Karpas-422 (cell line): ENCODE measurements at regions not wholly inside any gene's neighbourhood (a gene's known extent, or its start where the extent isn't known, plus 50 kb on each side); places are given as distances from the start of the nearest gene placed in this dataset.
"Not testable (repeated sequence)": the region's sequence is repeated elsewhere in the genome, so short reads cannot be mapped to it uniquely, and the experiment has no call there.

Experiments
- DNase-seq: peaks from one replicate; pipeline ENCODE4 v3.0.0-alpha.2; 2015
- H2AFZ ChIP-seq: fragments of 200-600 bp; sonication (generic); 2 replicates; pipeline ENCODE4 v1.6.1; 2014; ENCODE audit warnings: antibody characterized with exemption, low read length, mixed read lengths
- H3K27ac ChIP-seq: fragments of 200-600 bp; sonication (generic); 2 replicates; pipeline ENCODE4 v1.5.1; 2014; ENCODE audit warnings: mild to moderate bottlenecking, low read length, moderate library complexity
- H3K27me3 ChIP-seq: fragments of 200-600 bp; sonication (generic); 2 replicates; pipeline ENCODE4 v1.6.1; 2014; ENCODE audit warnings: low read length, mixed read lengths
- H3K36me3 ChIP-seq: fragments of 200-600 bp; sonication (generic); 2 replicates; pipeline ENCODE4 v1.6.1; 2014; ENCODE audit warnings: low read length, mixed read lengths; ENCODE audit not compliant: insufficient read depth
- H3K4me1 ChIP-seq: fragments of 200-600 bp; sonication (generic); 2 replicates; pipeline ENCODE4 v1.6.1; 2014; ENCODE audit warnings: mild to moderate bottlenecking, low read length, mixed read lengths
- H3K4me2 ChIP-seq: fragments of 200-600 bp; sonication (generic); 2 replicates; pipeline ENCODE4 v1.6.1; 2014; ENCODE audit warnings: low read length, low read depth, mild to moderate bottlenecking; ENCODE audit not compliant: poor library complexity, severe bottlenecking
- H3K4me3 ChIP-seq: fragments of 200-600 bp; sonication (generic); 2 replicates; pipeline ENCODE4 v1.5.1; 2014; ENCODE audit warnings: mild to moderate bottlenecking, antibody characterized with exemption, low read length, mixed read lengths
- H3K79me2 ChIP-seq: fragments of 200-600 bp; sonication (generic); 2 replicates; pipeline ENCODE4 v1.6.1; 2014; ENCODE audit warnings: mild to moderate bottlenecking, low read length, mixed read lengths
- H3K9ac ChIP-seq: fragments of 200-600 bp; sonication (generic); 2 replicates; pipeline ENCODE4 v1.6.0; 2014; ENCODE audit warnings: low read length
- H3K9me2 ChIP-seq: fragments of 200-600 bp; sonication (generic), shearing (Covaris generic); replicated peaks from 2 replicates; pipeline ENCODE4 v1.6.0; 2014; ENCODE audit warnings: mild to moderate bottlenecking, low read length, moderate library complexity; ENCODE audit not compliant: insufficient read depth
- H3K9me3 ChIP-seq: fragments of 300-700, 200-600 bp; sonication (generic); 2 replicates; pipeline ENCODE4 v1.6.1; 2014; ENCODE audit warnings: low read length, mixed read lengths
- H4K20me1 ChIP-seq: fragments of 200-600 bp; sonication (generic); 2 replicates; pipeline ENCODE4 v1.6.1; 2014; ENCODE audit warnings: mild to moderate bottlenecking, antibody characterized with exemption, low read length, low read depth; ENCODE audit not compliant: insufficient read depth

DNA sequence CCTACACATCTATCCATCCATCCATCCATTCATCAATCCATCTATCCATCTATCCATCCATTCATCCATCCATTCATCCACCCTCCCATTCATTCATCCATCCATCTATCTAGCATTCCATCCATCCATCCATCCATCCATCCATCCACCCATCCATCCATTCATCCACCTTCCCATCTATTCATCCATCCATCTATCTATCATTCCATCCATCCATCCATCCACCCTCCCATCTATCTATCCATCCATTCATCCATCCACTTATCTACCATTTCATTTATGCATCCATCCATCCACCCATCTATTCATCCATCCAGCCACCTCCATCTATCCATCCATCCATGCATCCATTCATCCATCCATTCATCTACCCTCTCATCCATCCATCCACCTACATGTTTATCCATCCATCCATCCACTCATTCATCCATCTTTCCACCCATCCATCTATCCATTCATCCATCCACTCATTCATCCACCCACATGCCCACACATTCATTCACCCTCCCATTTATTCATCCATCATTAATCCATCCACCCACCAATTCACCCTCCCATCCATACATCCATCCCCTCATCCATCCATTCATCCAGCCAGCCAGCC is 258.5 kb downstream of the CRLF2 start:
- no peaks in the 10 kb centered on the region for H3K27me3 ChIP-seq
- no peaks in the 10 kb centered on the region for H3K36me3 ChIP-seq
- no peaks in the 10 kb centered on the region for H3K9me2 ChIP-seq
- no peak overlapping the region for H3K9ac ChIP-seq
- H3K27ac ChIP-seq, result no peak overlapping the region
- H2AFZ ChIP-seq, result no peak overlapping the region
- no peak overlapping the region for H3K4me2 ChIP-seq
- H3K9me3 ChIP-seq, result no peaks in the 10 kb centered on the region; the same call in 1 of the 2 replicates
- H3K4me3 ChIP-seq, result no peak overlapping the region
- H4K20me1 ChIP-seq, result no peaks in the 10 kb centered on the region
- no peaks in the 10 kb centered on the region for H3K4me1 ChIP-seq
- DNase-seq, result no peak
- no peaks in the 10 kb centered on the region for H3K79me2 ChIP-seq

DNA sequence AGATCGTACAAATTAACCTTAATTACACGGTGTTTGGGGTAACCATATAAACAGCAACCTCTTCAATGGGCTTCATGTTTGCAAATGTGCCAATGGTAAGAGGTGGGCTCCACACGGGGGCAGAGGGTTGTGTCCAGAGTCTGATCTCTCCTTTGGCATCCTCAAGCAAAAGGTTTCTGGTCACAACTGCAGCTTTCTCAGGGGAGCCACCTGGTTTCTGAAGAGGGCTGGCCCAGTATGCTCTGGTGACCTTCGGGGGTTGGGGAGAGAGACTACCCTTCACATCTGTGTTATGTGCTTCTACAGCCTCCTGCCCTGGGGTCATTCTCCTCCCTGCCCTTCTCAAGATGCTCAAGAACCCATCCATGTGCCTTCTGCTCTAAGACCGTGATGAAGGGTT is 259.6 kb downstream of the CRLF2 start:
- Histone ChIP-seq H2AFZ (no peak overlapping the region), H4K20me1 (no peaks in the 10 kb centered on the region), H3K9me3 (no peaks in the 10 kb centered on the region; the same call in 1 of the 2 replicates), H3K4me1 (no peaks in the 10 kb centered on the region), H3K27me3 (no peaks in the 10 kb centered on the region), H3K9ac (no peak overlapping the region), H3K79me2 (no peaks in the 10 kb centered on the region), H3K9me2 (no peaks in the 10 kb centered on the region), H3K36me3 (no peaks in the 10 kb centered on the region), H3K4me2 (no peak overlapping the region), H3K4me3 (no peak overlapping the region), H3K27ac (no peak overlapping the region)
- no peak for DNase-seq

DNA sequence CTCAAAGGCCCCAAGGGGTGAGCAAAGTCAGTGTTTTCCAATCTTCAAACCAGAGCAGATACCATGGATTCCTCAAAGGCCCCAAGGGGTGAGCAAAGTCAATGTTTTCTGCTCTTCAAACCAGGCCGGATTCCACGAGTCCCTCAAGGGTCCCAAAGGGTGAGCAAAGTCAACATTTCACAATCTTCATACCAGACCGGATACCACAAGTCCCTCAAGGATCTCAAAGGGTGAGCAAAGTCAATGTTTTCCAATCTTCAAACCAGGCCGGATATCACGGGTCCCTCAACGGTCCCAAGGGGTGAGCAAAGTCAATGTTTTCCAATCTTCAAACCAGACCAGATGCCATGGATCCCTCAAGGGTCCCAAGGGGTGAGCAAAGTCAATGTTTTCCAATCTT is 265.2 kb downstream of the CRLF2 start:
- not testable (repeated sequence) for H3K9me3 ChIP-seq, H3K27ac ChIP-seq, H4K20me1 ChIP-seq, H3K36me3 ChIP-seq, H3K79me2 ChIP-seq, DNase-seq, H3K27me3 ChIP-seq, H2AFZ ChIP-seq, H3K4me3 ChIP-seq, H3K9ac ChIP-seq, H3K9me2 ChIP-seq, H3K4me1 ChIP-seq, H3K4me2 ChIP-seq

DNA sequence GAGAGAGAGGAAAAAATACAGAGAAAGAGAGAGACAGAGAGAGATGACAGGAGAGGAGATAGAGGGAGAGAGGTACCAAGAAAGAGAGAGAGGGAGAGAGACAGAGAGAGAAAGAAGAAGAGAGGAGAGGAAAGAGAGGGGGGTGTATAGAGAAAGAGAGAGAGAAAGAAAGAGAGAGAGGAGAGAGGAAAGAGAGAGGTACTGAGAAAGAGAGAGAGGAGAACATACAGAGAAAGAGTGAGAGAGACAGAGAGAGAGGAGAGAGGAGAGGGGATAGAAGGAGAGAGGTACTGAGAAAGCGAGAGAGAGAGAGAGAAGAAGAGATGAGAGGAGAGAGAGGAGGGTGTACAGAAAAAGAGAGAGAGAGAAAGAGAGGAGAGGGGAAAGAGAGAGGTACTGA is 269.4 kb downstream of the CRLF2 start:
- H3K27ac ChIP-seq, result no peak overlapping the region
- no peak for DNase-seq
- no peaks in the 10 kb centered on the region for H4K20me1 ChIP-seq
- no peak overlapping the region for H3K4me2 ChIP-seq
- H3K9me2 ChIP-seq, result no peaks in the 10 kb centered on the region
- no peaks in the 10 kb centered on the region for H3K36me3 ChIP-seq
- no peaks in the 10 kb centered on the region for H3K79me2 ChIP-seq
- no peak overlapping the region for H2AFZ ChIP-seq
- H3K27me3 ChIP-seq, result no peaks in the 10 kb centered on the region
- no peaks in the 10 kb centered on the region for H3K9me3 ChIP-seq
- H3K4me3 ChIP-seq, result no peak overlapping the region
- no peak overlapping the region for H3K9ac ChIP-seq
- no peaks in the 10 kb centered on the region for H3K4me1 ChIP-seq

DNA sequence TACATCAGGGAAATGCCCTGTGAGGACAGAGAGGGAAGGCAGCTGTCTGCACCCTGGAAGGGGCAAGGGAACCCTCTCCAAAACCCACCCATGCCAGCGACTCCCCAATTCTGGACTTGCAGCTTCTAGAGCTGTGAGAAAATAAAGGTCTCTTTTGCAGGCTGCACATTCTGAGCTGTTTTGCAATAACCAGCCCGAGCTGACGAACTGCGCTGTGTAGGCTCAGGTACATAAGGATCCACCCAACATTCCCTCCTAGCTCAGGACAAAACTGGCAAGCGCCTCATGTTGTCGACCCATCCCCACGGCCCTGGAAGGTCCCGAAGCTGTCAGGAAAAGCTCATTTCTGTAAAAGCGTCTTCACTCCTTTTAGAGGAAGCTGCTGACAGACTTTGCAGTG is 271.8 kb downstream of the CRLF2 start:
- Histone ChIP-seq H4K20me1 (no peaks in the 10 kb centered on the region), H3K9ac (no peak overlapping the region), H3K9me3 (no peaks in the 10 kb centered on the region), H3K36me3 (no peaks in the 10 kb centered on the region), H3K27me3 (no peaks in the 10 kb centered on the region), H3K4me2 (no peak overlapping the region), H3K27ac (no peak overlapping the region), H3K79me2 (no peaks in the 10 kb centered on the region), H2AFZ (no peak overlapping the region), H3K4me1 (no peaks in the 10 kb centered on the region), H3K4me3 (no peak overlapping the region), H3K9me2 (no peaks in the 10 kb centered on the region)
- no peak for DNase-seq

DNA sequence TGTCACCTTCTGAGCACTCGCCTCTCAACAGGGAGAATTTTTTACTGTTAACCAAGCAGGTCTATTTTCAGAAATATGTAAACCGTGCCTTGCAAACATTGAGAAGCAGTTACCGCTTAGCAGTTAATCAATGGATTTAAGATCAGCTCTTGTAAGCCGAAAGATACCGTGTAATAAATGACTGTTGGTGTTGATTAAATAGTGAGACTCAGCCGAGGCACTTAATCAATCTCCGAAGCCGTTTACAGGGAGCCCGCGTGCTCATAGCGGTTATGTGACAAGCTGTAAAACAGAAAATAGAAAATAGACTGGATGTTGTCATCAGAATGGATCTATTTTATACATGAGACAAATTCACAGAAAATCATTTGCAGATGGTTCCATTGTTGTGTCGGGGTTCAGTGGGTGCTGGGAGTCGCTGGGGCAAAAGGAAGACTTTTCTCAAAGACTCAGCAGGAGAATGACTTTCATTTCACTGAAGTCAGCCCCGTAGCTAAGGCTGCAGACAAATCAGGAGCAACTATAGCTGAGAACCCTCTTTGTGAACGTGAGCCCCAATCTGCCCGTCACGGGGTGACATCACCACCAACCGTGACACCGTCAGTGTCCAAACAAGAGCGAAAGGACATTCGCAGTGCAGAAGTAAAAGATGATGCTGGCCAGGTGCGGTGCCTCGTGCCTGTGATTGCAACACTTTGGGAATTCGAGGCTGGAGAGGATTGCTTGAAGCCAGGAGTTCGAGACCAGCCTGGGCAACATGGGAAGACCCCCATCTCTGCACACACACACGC is 275.3 kb downstream of the CRLF2 start:
- DNase-seq, result no peak
- H4K20me1 ChIP-seq, result no peaks in the 10 kb centered on the region

DNA sequence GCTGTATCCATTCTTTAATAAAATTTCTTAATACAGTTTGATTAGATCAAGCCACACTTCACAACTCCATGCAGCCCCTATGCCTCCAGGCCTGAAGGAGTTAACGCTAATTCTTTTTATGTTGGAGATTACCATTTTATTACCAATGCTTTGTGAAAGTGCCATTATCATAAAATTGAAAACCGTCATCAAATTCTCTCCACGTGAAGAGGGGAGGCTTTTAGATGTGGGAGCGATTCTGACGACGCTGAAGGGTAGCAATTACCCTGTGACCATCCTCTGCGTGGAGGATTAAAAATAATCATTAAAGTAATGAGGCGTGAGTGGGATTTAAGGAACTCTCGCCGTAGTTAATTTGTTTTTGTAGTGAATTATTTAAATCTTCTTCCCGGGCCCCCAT is 278.8 kb downstream of the CRLF2 start:
- Histone ChIP-seq H3K4me2 (no peak overlapping the region), H3K36me3 (no peaks in the 10 kb centered on the region), H3K27ac (no peak overlapping the region), H3K79me2 (no peaks in the 10 kb centered on the region), H3K27me3 (no peaks in the 10 kb centered on the region), H3K9me3 (no peaks in the 10 kb centered on the region), H3K4me1 (no peaks in the 10 kb centered on the region), H4K20me1 (no peaks in the 10 kb centered on the region), H3K4me3 (no peak overlapping the region), H3K9ac (no peak overlapping the region), H2AFZ (no peak overlapping the region), H3K9me2 (no peaks in the 10 kb centered on the region)
- no peak for DNase-seq

More for the DNA sequence above, 275.3 kb downstream of the CRLF2 start:
- no peaks in the 10 kb centered on the region for H3K27me3 ChIP-seq
- no peaks in the 10 kb centered on the region for H3K9me3 ChIP-seq
- no peak overlapping the region for H3K9ac ChIP-seq
- no peak overlapping the region for H3K27ac ChIP-seq
- H3K79me2 ChIP-seq, result no peaks in the 10 kb centered on the region
- no peaks in the 10 kb centered on the region for H3K36me3 ChIP-seq
- no peak overlapping the region for H2AFZ ChIP-seq
- no peaks in the 10 kb centered on the region for H3K9me2 ChIP-seq
- H3K4me3 ChIP-seq, result no peak overlapping the region
- H3K4me1 ChIP-seq, result no peaks in the 10 kb centered on the region
- no peak overlapping the region for H3K4me2 ChIP-seq

DNA sequence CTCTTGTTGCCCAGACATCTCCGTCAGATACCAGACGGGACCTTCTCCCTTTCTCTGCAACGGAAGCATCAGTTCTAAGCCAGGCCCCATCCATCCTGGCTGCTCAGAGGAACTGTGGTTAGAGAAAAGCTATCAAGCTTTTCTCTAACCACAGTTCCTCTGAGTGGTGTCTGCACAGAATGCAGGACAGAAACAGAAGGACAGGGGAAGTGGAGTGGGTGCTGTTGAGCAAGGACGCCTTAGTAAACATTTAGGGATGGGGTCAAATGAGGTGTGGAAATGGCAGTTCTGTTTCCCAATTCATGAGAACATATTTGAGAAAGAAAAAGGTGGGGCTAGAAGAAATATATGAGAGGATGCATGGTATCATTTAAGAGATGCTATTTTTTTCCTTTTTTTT is 283.8 kb downstream of the CRLF2 start:
- DNase-seq, result no peak
- Histone ChIP-seq H3K27me3 (no peaks in the 10 kb centered on the region), H3K9ac (no peak overlapping the region), H3K36me3 (no peaks in the 10 kb centered on the region), H3K9me2 (no peaks in the 10 kb centered on the region; the same call in 1 of the 2 replicates), H4K20me1 (no peaks in the 10 kb centered on the region), H3K27ac (no peak overlapping the region), H3K4me3 (no peak overlapping the region), H3K4me1 (no peaks in the 10 kb centered on the region), H3K79me2 (no peaks in the 10 kb centered on the region), H3K4me2 (no peak overlapping the region), H2AFZ (no peak overlapping the region), H3K9me3 (no peaks in the 10 kb centered on the region)
